Testis (tissue), 2 donors: ENCODE measurements at regions not wholly inside any gene's neighbourhood (a gene's known extent, or its start where the extent isn't known, plus 50 kb on each side); places are given as distances from the start of the nearest gene placed in this dataset.

Experiments used
- DNase-seq: peaks from one replicate; pipeline ENCODE4 v3.0.0-alpha.2; 2019
- H3K27ac ChIP-seq, 2 donors: fragments of 200-600 bp; sonication (generic); one replicate each; pipeline ENCODE4 v1.5.1; 2019
- H3K27me3 ChIP-seq: fragments of 200-600 bp; sonication (generic); one replicate; pipeline ENCODE4 v1.5.1; 2019
- H3K36me3 ChIP-seq: fragments of 200-600 bp; sonication (generic); one replicate; pipeline ENCODE4 v1.5.1; 2017; ENCODE audit warnings: low read depth; ENCODE audit errors: missing control alignments
- H3K4me1 ChIP-seq: fragments of 200-600 bp; sonication (generic); one replicate; pipeline ENCODE4 v1.5.1; 2019
- H3K4me3 ChIP-seq, 2 donors: fragments of 200-600 bp; sonication (generic); one replicate each; pipeline ENCODE4 v1.5.1; 2017 to 2019
- H3K9me3 ChIP-seq: fragments of 200-600 bp; sonication (generic); one replicate; pipeline ENCODE4 v1.5.1; 2017
- CTCF ChIP-seq, 3 experiments: fragments of 450-650 bp in 2 of 3; fragments of 200-600 bp in 1 of 3; sonication (generic) in 1 of 3; IDR thresholded peaks; one replicate each; pipeline ENCODE4 v1.5.1; 2016 to 2019; ENCODE audit warnings: antibody characterized with exemption in 3 of 3, mild to moderate bottlenecking in 2 of 3, moderate library complexity in 1 of 3
- POLR2A ChIP-seq: fragments of 450-650 bp; IDR thresholded peaks from one replicate; pipeline ENCODE4 v1.6.1; 2017; ENCODE audit warnings: antibody characterized with exemption, mild to moderate bottlenecking, moderate library complexity
- WGBS, 2 donors: methylation state at CpG; one replicate each; pipeline ENCODE4 v1.1.5; 2018; 5-methylcytosine and 5-hydroxymethylcytosine counted together
- intact Hi-C: fragments of 100-400 bp; cut with DNase I; formaldehyde crosslinking; loops from one replicate; pipeline ENCODE4 v1.15.1; 2023; ENCODE audit warnings: low total_unique reads

- no peaks in the 10 kb centered on the region for H3K4me1 ChIP-seq
- WGBS, 2 donors = 82% methylated on average over 6 to 8 of the region's 8 CpGs
- H3K36me3 ChIP-seq = no peaks in the 10 kb centered on the region
- H3K9me3 ChIP-seq = no peaks in the 10 kb centered on the region
- no peak overlapping the region for H3K27ac ChIP-seq
- DNase-seq = no peak
- TF ChIP-seq POLR2A = no peak
- no peak for TF ChIP-seq CTCF (IDR thresholded peaks at IDR 0.05)
- H3K4me3 ChIP-seq = no peak overlapping the region
- intact Hi-C loops = no loop called here
- H3K27me3 ChIP-seq = no peaks in the 10 kb centered on the region
These were observed 57.1 kb upstream of the GPR45 start for GRCh38 chr2:105184420-105184819.

GRCh38 chr2:105186967-105187498, 54.5 kb upstream of the GPR45 start:
- no peaks in the 10 kb centered on the region for H3K27me3 ChIP-seq
- no peaks in the 10 kb centered on the region for H3K36me3 ChIP-seq
- H3K4me3 ChIP-seq = no peak overlapping the region
- H3K9me3 ChIP-seq = no peaks in the 10 kb centered on the region
- H3K27ac ChIP-seq = no peak overlapping the region
- no peaks in the 10 kb centered on the region for H3K4me1 ChIP-seq
- TF ChIP-seq POLR2A (no peak), CTCF (IDR thresholded peaks at IDR 0.05) (no peak)
- no peak for DNase-seq
- intact Hi-C loops = no loop called here
- 69% methylated on average over 6 of the region's 6 CpGs for WGBS, 2 donors

GRCh38 chr2:105187531-105187930, 54.0 kb upstream of the GPR45 start:
- Histone ChIP-seq H3K4me3 (no peak overlapping the region), H3K27me3 (no peaks in the 10 kb centered on the region), H3K4me1 (no peaks in the 10 kb centered on the region), H3K27ac (no peak overlapping the region), H3K36me3 (no peaks in the 10 kb centered on the region), H3K9me3 (no peaks in the 10 kb centered on the region)
- TF ChIP-seq CTCF (IDR thresholded peaks at IDR 0.05) = no peak
- no peak for TF ChIP-seq POLR2A
- no peak for DNase-seq
- intact Hi-C loops = no loop called here
- 60 to 62% methylated on average over 7 of the region's 7 CpGs for WGBS, 2 donors

GRCh38 chr2:105188343-105188742, 53.2 kb upstream of the GPR45 start:
- DNase-seq = no peak
- TF ChIP-seq POLR2A (no peak), CTCF (IDR thresholded peaks at IDR 0.05) (no peak)
- no peak overlapping the region for H3K4me3 ChIP-seq
- no peaks in the 10 kb centered on the region for H3K27me3 ChIP-seq
- H3K4me1 ChIP-seq = no peaks in the 10 kb centered on the region
- H3K27ac ChIP-seq = no peak overlapping the region
- intact Hi-C loops = no loop called here
- H3K36me3 ChIP-seq = no peaks in the 10 kb centered on the region
- no peaks in the 10 kb centered on the region for H3K9me3 ChIP-seq
- WGBS, 2 donors = 88 to 95% methylated on average over 4 of the region's 4 CpGs
